Thoracic aorta (tissue), 2 donors: ENCODE measurements at regions not wholly inside any gene's neighbourhood (a gene's known extent, or its start where the extent isn't known, plus 50 kb on each side); places are given as distances from the start of the nearest gene placed in this dataset.
A peak's percentile ranks its signal among the peaks of the same experiment; 100 is the strongest.

Experiments used
- ATAC-seq: fragments of 150-250 bp; one replicate; pipeline ENCODE4 v1.8.0; 2017; ENCODE audit warnings: low read depth; ENCODE audit not compliant: insufficient number of reproducible peaks, low FRiP score
- DNase-seq: peaks from one replicate; pipeline ENCODE4 v3.0.0-alpha.2; 2020; ENCODE audit warnings: low spot score
- H3K27ac ChIP-seq, 2 donors: fragments of 200-600 bp; sonication (generic); 1 replicate in 1 of 2; 2 replicates in 1 of 2; pipeline ENCODE4 v1.5.1; 2016; ENCODE audit warnings: mild to moderate bottlenecking in 2 of 2, moderate library complexity in 2 of 2
- H3K27me3 ChIP-seq: fragments of 200-600 bp; sonication (generic); replicated peaks from 2 replicates; pipeline ENCODE4 v1.6.0; 2016; ENCODE audit warnings: mild to moderate bottlenecking; ENCODE audit not compliant: insufficient read depth
- H3K36me3 ChIP-seq: fragments of 200-600 bp; sonication (generic); one replicate; pipeline ENCODE4 v1.5.1; 2016
- H3K4me1 ChIP-seq, 2 donors: fragments of 200-600 bp; sonication (generic); 1 replicate in 1 of 2; 2 replicates in 1 of 2; pipeline versions ENCODE4 v1.5.1 to v1.6.0; 2016; ENCODE audit warnings: low read depth in 2 of 2, mild to moderate bottlenecking in 1 of 2; ENCODE audit not compliant: control insufficient read depth in 1 of 2
- H3K4me3 ChIP-seq: fragments of 200-600 bp; sonication (generic); 2 replicates; pipeline ENCODE4 v1.5.1; 2016; ENCODE audit warnings: mild to moderate bottlenecking
- H3K9me3 ChIP-seq: fragments of 200-600 bp; sonication (generic); 2 replicates; pipeline ENCODE4 v1.5.1; 2016
- CTCF ChIP-seq: fragments of 200-600 bp; sonication (generic); IDR thresholded peaks from one replicate; pipeline ENCODE4 v1.5.1; 2019; ENCODE audit warnings: antibody characterized with exemption

- DNase-seq (no peak), ATAC-seq (no peak)
- Histone ChIP-seq H3K36me3 (no peaks in the 10 kb centered on the region), H3K27ac (no peak overlapping the region), H3K4me3 (no peak overlapping the region), H3K9me3 (no peaks in the 10 kb centered on the region), H3K27me3 (no peaks in the 10 kb centered on the region), H3K4me1 (peaks cover 6 to 30% of the 10 kb centered on the region in 2 donors)
- no peak for TF ChIP-seq CTCF
These were observed 148.6 kb upstream of the FOXN3 start for GRCh38 chr14:89565607-89566006.

- no peak for ATAC-seq
These were observed 148.0 kb upstream of the FOXN3 start for GRCh38 chr14:89564989-89565388.

GRCh38 chr14:89564286-89564957, 147.4 kb upstream of the FOXN3 start:
- H3K4me1 ChIP-seq, result peaks cover 6 to 30% of the 10 kb centered on the region in 2 donors
- H3K27me3 ChIP-seq, result no peaks in the 10 kb centered on the region
- H3K9me3 ChIP-seq, result no peaks in the 10 kb centered on the region
- peak overlapping the region; percentile 10 to 26 for H3K27ac ChIP-seq
- peak overlapping the region; percentile 55 for H3K4me3 ChIP-seq
- no peak for TF ChIP-seq CTCF
- DNase-seq (no peak), ATAC-seq (peak; percentile 38)
- no peaks in the 10 kb centered on the region for H3K36me3 ChIP-seq

More at GRCh38 chr14:89564989-89565388, 148.0 kb upstream of the FOXN3 start:
- no peak for TF ChIP-seq CTCF
- H3K36me3 ChIP-seq, result no peaks in the 10 kb centered on the region
- H3K4me3 ChIP-seq, result no peak overlapping the region
- no peaks in the 10 kb centered on the region for H3K9me3 ChIP-seq
- H3K27ac ChIP-seq, result no peak overlapping the region
- H3K4me1 ChIP-seq, result peaks cover 6 to 30% of the 10 kb centered on the region in 2 donors
- no peaks in the 10 kb centered on the region for H3K27me3 ChIP-seq
- no peak for DNase-seq

- Histone ChIP-seq H3K4me1 (peaks cover 6 to 30% of the 10 kb centered on the region in 2 donors), H3K36me3 (no peaks in the 10 kb centered on the region), H3K4me3 (no peak overlapping the region), H3K27me3 (no peaks in the 10 kb centered on the region), H3K9me3 (no peaks in the 10 kb centered on the region), H3K27ac (no peak overlapping the region)
- no peak for TF ChIP-seq CTCF
- ATAC-seq, result no peak
- DNase-seq, result no peak
These were observed 146.4 kb upstream of the FOXN3 start for GRCh38 chr14:89563471-89563870.

- Histone ChIP-seq H3K4me1 (peaks cover 0 to 10% of the 10 kb centered on the region in 2 donors), H3K4me3 (no peak overlapping the region), H3K36me3 (no peaks in the 10 kb centered on the region), H3K27ac (no peak overlapping the region), H3K9me3 (no peaks in the 10 kb centered on the region), H3K27me3 (no peaks in the 10 kb centered on the region)
- DNase-seq (no peak), ATAC-seq (no peak)
- TF ChIP-seq CTCF, result no peak
These were observed 134.9 kb upstream of the FOXN3 start for GRCh38 chr14:89551955-89552354.
